ENCODE measurements at regions not wholly inside any gene's neighbourhood (a gene's known extent, or its start where the extent isn't known, plus 50 kb on each side); places are given as distances from the start of the nearest gene placed in this dataset. TPM values are rescaled to one million over a fixed set of nuclear protein-coding genes. Genes with fewer than 3 reads are reported as not detected.

DNA sequence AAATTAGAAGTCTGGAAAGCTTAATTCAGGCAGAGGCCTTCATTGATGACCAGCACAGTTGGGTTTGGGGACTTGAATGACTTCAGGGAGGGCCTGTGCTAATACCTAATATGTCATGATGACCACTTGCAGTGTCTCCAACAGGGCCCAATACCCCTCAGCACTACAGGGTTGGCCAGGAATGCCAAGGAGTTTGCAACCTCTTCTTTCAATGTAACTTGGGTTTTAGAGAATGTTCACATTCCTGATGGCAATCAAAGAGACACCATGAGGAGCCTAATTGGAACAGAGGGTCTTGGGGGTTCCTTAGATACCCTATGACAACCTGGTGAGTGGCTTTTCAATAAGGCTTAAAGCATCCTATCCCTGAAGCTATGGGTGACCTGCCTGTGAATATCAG lies 52.4 kb upstream of the ST8SIA3 start:
- no peak overlapping the region for H2BK120ac ChIP-seq (ENCODE audit: low read depth, low read length)
- H3K4ac ChIP-seq (ENCODE audit: low read depth, low read length): no peak overlapping the region
- H3K23ac ChIP-seq (ENCODE audit: low read length): no peak overlapping the region
- H3K18ac ChIP-seq (ENCODE audit: low read length): no peak overlapping the region
- H3K27ac ChIP-seq (ENCODE audit: low read depth, low read length): no peak overlapping the region
- no peak overlapping the region for H3K56ac ChIP-seq (ENCODE audit: low read length)
- no peak overlapping the region for H2BK15ac ChIP-seq (replicated peaks; ENCODE audit: low read depth)
- H2AK5ac ChIP-seq (ENCODE audit: low read length): no peak overlapping the region
- no peak overlapping the region for H4K5ac ChIP-seq (ENCODE audit: low read length)
- no peaks in the 10 kb centered on the region for H3K79me1 ChIP-seq (ENCODE audit: low read length)
- H3K9ac ChIP-seq (ENCODE audit: low read length): no peak overlapping the region
- peaks cover 5% of the 10 kb centered on the region for H3K4me1 ChIP-seq (ENCODE audit: control insufficient read depth, low read depth, low read length)
- no peak for DNase-seq
- no peak overlapping the region for H3K4me3 ChIP-seq (ENCODE audit: low read length)
- no peak overlapping the region for H3K4me2 ChIP-seq (ENCODE audit: low read length)
- H3K36me3 ChIP-seq (ENCODE audit: control insufficient read depth, insufficient read depth, low read length): no peaks in the 10 kb centered on the region
- H3K79me2 ChIP-seq (ENCODE audit: control insufficient read depth, insufficient read depth, low read length): no peaks in the 10 kb centered on the region
- H2BK5ac ChIP-seq (ENCODE audit: low read length): no peak overlapping the region
- no peak overlapping the region for H4K8ac ChIP-seq (ENCODE audit: low read depth, low read length)
- no peaks in the 10 kb centered on the region for H3K27me3 ChIP-seq (ENCODE audit: insufficient read depth, low read length, poor library complexity)

DNA sequence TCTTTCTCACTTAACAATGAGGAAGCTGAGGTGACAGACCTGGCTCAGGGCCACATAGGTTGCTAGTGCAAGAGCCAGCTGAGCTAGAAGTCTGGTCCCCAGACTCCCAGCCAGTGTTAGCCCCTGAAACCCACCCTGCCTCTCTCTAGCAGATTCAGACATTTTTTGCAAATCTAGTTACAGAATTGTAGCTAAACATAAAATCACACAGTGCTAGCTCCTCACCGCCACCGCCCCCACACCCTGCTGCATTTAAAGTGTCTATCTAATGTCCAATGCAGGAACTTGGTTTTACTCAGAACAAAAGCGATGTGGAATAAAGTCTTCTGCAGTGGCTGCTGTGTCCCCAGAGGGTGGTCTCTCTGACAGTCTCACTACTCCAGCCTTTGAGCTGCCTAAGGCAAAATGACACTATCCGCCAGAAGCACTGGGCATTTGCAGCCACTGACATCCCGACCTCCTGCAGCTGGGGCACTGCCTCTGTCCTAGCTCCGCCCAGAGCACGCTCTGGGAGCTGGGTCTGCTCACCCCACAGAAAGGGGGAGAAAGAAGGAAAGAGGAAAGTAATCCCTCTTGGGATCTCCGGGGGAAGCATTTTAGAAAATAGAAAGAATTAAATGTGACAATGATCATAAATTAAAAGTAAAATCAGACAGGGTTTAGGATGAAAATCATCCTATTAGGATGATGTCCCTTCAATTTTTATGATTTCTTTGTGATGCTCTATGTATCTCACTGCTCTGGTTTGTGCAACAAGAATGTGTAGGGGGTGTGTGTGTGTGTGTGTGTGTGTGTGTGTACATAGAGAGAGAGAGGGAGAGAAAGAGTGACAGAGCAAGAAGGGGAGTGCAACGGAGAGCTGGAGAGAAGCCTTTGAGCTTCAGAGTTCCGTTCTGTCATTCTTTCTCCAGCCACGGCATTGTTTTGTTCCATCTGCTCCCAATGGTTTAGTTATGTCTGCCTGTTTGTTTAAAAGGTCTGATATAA lies 50.5 kb upstream of the ST8SIA3 start:
- Histone ChIP-seq H3K27ac (ENCODE audit: low read depth, low read length) (no peak overlapping the region), H2BK120ac (ENCODE audit: low read depth, low read length) (no peak overlapping the region), H3K23ac (ENCODE audit: low read length) (no peak overlapping the region), H3K4me1 (ENCODE audit: control insufficient read depth, low read depth, low read length) (peaks cover 5% of the 10 kb centered on the region), H3K36me3 (ENCODE audit: control insufficient read depth, insufficient read depth, low read length) (no peaks in the 10 kb centered on the region), H3K79me2 (ENCODE audit: control insufficient read depth, insufficient read depth, low read length) (no peaks in the 10 kb centered on the region), H3K9ac (ENCODE audit: low read length) (no peak overlapping the region), H3K56ac (ENCODE audit: low read length) (no peak overlapping the region), H2BK15ac (replicated peaks; ENCODE audit: low read depth) (no peak overlapping the region), H3K27me3 (ENCODE audit: insufficient read depth, low read length, poor library complexity) (no peaks in the 10 kb centered on the region), H3K79me1 (ENCODE audit: low read length) (no peaks in the 10 kb centered on the region), H4K5ac (ENCODE audit: low read length) (no peak overlapping the region), H3K18ac (ENCODE audit: low read length) (no peak overlapping the region), H3K4ac (ENCODE audit: low read depth, low read length) (no peak overlapping the region), H4K8ac (ENCODE audit: low read depth, low read length) (no peak overlapping the region), H3K4me2 (ENCODE audit: low read length) (no peak overlapping the region), H2AK5ac (ENCODE audit: low read length) (no peak overlapping the region), H3K4me3 (ENCODE audit: low read length) (no peak overlapping the region), H2BK5ac (ENCODE audit: low read length) (no peak overlapping the region)
- WGBS (ENCODE audit: extremely low coverage, insufficient coverage, low lambda C conversion rate): no CpG with 5 or more reads among the region's 11 CpGs
- peak; percentile 43 for DNase-seq

Small RNA genes lying in the stretch of these regions (small RNA-seq; reads per million reads assigned to genes)
- not detected for gene RNU6-737P (ENCODE audit: insufficient read depth)
